Stimulated activated CD4-positive, alpha-beta T cell treated with anti-CD3 and anti-CD28 coated beads, TNF-alpha, amount 100 ng/mL, for 48 hours (primary cell): ENCODE measurements at regions not wholly inside any gene's neighbourhood (a gene's known extent, or its start where the extent isn't known, plus 50 kb on each side); places are given as distances from the start of the nearest gene placed in this dataset.
"Not testable (repeated sequence)": the region's sequence is repeated elsewhere in the genome, so short reads cannot be mapped to it uniquely, and the experiment has no call there.

Experiments used
- DNase-seq, 3 donors: peaks; one replicate each; pipeline ENCODE4 v3.0.0-alpha.2; 2020; ENCODE audit warnings: low read depth in 3 of 3

GRCh38 chr9:32072570-32072969, 311.9 kb upstream of the ACO1 start:
- no peak for DNase-seq

GRCh38 chr9:32092031-32092430, 292.4 kb upstream of the ACO1 start:
- no peak for DNase-seq

DNA sequence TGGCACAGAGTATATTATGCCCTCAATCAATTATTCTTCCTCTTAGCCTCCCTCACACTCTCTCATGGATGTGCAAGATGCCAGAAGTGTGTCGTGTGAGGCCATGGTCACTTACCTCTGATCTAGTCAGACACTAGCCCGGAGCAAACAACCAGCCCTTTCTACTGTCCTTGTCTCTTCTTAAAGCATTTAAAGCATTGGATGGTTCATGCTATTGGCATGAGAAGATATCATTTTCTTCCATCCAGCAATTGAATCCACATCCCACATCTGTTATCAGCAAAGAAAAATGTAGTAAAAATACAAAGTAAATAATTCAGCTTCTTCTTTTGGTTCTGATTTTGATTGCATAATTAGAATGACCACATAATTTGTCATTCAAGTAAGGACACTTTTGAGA, 267.2 kb upstream of the ACO1 start:
- no peak for DNase-seq

- no peak for DNase-seq
Measured at GRCh38 chr9:32128546-32128945, 255.9 kb upstream of the ACO1 start.

DNA sequence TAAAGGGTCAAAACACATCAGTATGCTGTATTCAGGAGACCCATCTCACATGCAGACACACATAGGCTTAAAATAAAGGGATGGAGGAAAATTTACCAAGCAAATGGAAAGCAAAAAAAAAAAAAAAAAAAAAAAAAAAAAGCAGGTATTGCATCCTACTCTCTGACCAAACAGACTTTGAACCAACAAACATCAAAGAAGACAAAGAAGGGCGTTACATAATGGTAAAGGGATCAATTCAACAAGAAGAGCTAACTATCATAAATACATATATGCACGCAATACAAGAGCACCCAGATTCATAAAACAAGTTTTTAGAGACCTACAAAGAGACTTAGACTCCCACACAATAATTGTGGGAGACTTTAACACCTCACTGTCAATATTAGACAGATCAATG, 253.7 kb upstream of the ACO1 start:
- DNase-seq: not testable (repeated sequence)

DNA sequence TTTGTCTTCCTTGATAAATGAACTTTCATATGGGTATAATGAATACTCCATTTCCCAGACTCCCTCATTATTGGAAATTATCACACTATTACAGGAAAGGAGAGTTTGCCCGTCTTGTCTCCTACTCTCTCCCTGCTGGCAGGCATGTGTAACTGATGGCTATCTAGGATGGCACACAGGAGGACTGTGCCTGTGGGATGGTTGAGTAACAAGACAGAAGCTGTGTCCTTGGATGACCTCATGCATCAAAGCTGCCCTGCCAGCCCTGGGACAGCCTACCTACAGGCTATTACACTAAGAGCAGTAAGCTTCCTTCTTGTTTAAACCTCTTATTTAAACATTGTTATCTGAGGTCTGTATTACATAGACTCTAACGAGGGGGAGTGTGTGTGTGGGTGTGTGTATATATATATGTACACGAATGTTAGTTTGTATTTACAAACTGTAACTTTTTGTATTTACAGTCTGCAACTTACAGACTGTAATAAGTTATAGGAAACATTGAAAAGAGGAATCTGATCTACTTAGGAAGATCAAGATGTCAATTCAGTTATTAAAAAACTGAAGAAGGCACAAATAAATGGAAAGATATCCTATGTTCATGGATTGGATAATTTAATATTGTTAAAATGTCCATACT, 247.6 kb upstream of the ACO1 start:
- DNase-seq: no peak

DNA sequence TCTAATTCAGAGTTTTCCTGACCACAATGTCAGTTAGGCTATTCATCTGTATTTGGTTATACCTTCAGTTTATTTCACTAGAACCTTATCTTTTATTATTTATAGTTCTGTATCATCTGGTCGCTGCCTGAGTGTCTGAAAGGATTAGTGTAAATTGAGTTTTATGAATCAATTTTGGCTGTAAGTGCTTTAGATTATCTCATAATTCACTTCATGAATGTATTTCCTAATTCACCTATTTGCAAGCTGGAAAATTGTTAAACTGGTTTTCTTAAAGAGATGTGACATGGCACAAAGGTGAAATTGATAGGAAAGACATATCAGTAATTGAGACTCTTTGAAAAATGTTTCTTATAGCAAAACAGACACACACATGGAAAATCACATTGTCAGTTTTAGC, 242.4 kb upstream of the ACO1 start:
- DNase-seq: no peak

GRCh38 chr9:32148553-32148952, 235.9 kb upstream of the ACO1 start:
- DNase-seq: not testable (repeated sequence)

DNA sequence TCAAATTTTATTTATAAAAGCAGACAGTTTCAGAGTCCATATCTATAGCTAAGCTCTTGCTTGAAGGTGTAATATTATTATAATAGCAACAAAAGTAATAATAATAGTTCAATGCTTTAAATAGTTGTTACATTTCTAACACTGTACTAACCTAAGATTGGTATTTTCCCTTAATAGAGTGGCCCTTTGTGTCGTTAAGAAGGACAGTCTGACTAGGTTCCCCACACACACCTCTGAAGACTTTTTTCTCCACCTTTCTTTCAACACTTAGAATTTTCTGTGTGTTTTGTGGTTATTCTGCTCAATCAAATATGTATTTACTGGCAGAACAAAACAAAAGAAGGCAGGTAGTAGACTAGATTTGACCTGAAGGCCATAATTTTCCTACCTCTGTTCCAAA, 223.2 kb upstream of the ACO1 start:
- DNase-seq: no peak

- no peak for DNase-seq
Measured at GRCh38 chr9:32161720-32162119, 222.7 kb upstream of the ACO1 start.

- not testable (repeated sequence) for DNase-seq
Measured at GRCh38 chr9:32166316-32166715, 218.1 kb upstream of the ACO1 start.

DNA sequence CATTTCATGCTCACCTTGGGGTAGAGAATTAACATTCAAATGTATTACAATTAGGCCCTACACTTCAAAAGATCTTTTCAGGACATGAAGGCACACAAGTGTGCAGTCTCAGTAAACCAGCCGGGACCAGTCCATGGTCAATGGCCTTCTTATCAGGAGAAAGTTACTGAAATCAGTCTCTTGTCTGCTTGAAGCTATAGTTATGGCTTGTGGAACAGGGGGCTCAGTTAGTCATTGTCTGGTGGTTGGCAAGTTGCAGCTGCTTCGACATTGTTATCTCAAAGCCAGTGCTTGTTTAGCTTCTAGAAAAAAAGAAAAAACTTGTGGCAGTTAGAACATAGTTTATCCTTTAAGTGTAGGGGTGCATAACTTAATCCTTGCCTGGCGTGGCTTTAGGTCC, 213.1 kb upstream of the ACO1 start:
- no peak for DNase-seq

GRCh38 chr9:32172256-32172655, 212.2 kb upstream of the ACO1 start:
- DNase-seq: no peak

GRCh38 chr9:32177396-32177795, 207.0 kb upstream of the ACO1 start:
- DNase-seq: no peak

GRCh38 chr9:32180597-32180996, 203.8 kb upstream of the ACO1 start:
- no peak for DNase-seq

GRCh38 chr9:32200241-32200640, 184.2 kb upstream of the ACO1 start:
- no peak for DNase-seq

DNA sequence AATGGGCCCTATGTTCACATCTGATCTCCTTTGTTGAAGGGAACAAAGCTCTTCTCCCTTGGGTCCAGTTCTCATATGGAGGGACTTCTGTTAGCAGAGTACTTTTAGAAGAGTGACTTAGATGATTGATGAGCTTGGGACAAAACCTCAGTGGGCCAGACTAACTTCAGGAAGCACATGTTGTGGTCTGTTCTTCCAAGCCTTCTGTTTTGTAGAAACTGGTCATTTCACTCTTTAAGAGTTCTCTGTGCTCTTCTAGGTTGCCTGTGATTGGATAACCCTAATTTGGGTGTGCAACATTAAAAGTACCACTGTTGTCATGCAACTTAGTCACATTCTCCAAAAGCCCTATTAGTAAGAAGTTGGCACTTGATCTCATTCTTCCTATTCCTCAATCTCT, 183.5 kb upstream of the ACO1 start:
- DNase-seq: no peak

DNA sequence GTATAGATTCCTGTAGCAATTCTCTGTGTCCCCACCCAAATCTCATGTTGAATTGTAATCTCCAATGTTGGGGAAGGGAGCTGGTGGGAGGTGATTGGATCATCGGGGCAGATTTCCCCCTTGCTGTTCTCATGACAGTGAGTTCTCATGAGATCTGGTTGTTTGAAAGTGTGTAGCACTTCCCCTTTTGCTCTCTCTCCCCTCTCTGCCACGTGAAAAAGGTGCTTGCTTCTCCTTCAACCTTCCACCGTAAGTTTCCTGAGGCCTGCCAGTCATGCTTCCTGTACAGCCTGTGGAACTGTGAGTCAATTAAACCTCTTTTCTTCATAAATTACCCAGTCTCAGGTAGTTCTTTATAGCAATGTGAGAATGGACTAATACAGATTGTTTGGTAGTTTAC, 175.3 kb upstream of the ACO1 start:
- not testable (repeated sequence) for DNase-seq

- DNase-seq: no peak
Measured at GRCh38 chr9:32218100-32218767, 166.2 kb upstream of the ACO1 start.

- DNase-seq: no peak
Measured at GRCh38 chr9:32220750-32221149, 163.7 kb upstream of the ACO1 start.

DNA sequence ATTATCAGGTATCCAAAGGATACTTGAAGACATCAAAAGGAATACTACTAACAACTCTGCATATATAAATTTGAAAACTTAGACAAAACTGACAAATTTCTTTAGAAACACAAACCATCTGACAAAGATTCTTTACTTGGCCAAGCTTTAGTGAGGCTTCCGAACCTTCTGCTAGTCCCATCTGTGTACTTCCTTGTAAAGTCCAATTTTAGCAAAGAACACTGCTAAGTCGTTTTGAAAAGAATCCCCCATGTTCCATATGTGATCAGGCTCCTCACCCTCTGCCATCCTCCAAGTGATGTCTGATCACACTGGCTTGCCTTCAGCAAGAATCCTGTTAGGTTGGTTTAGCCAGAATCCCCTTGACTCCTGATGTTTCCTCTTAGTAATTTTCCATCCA, 150.0 kb upstream of the ACO1 start:
- no peak for DNase-seq

DNA sequence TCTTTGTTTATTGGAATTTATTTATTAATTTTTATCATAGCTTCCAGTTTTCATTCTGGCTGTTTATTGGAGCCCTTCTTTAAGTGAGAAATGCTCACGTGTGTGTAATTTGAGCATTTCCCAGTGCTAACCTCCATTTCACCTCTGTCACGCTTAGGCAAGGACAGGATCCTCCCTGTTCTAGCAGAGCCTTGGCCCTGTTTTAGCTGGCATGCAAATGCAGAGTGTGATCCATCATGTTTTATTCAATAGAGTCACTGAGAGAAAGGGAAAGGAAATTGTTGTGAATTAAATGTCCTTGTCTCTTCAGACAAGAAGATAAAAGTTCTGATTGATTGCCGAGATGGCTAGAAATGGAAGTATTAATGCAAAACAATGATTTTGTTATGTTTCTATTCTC, 137.3 kb upstream of the ACO1 start:
- no peak for DNase-seq

DNA sequence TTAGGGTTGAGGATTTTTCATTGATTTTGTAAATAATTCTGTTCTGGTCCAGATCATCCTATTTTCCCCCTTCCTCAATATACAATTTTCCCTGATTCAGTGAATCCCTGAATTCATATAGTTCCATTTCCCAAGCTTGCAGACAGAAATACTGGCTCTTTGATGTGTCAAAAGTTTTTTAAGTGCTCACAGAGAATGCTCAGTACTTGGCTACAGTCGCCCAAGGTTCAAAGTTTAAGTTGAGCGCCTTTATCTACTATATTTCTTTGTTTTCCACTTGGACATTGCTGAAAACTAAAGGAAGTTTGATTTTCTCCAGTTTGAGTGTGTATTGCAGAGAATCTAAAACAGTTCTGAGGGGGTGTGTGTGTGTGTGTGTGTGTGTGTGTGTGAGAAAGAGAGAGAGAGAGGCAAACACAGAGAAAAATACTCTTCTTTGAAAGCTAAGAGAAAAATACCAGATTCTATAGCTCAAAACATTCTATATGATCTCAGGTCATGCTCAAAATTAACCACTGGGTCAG, 136.2 kb upstream of the ACO1 start:
- no peak for DNase-seq

GRCh38 chr9:32251539-32251938, 132.9 kb upstream of the ACO1 start:
- DNase-seq: peak in 2 of 3 donors; percentile 8
